GM18508 (cell line): ENCODE measurements at regions not wholly inside any gene's neighbourhood (a gene's known extent, or its start where the extent isn't known, plus 50 kb on each side); places are given as distances from the start of the nearest gene placed in this dataset.

ENCODE experiments used
- ATAC-seq: cut with Tn5 transposase; IDR thresholded peaks from one replicate; pipeline ENCODE4 v1.9.1; 2021; ENCODE audit warnings: moderate number of reproducible peaks; ENCODE audit not compliant: insufficient read depth, unreplicated experiment

- ATAC-seq, result no peak
These were observed 439.6 kb downstream of the CDH8 start for GRCh38 chr16:61596655-61597054.

- no peak for ATAC-seq
These were observed 440.6 kb downstream of the CDH8 start for GRCh38 chr16:61595605-61596004.

DNA sequence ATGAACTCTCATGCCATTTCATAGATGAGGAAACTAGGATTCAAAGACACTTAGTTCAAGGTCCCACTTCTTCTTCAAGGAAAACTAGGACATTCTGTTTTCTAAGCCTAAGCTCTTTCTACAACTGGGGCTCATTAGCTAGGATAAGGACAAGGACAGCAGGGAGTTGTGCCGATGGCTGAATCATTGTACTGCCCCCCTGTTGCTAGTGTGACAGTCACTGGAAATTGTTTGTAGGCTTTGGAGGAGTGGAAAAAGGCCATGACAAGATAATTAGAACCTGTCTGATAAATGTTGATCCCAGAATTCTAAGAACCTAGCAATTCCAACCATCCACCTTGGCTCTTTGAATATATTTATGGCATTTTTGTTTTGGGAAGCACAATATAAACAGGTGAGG is 445.7 kb downstream of the CDH8 start:
- ATAC-seq, result no peak

DNA sequence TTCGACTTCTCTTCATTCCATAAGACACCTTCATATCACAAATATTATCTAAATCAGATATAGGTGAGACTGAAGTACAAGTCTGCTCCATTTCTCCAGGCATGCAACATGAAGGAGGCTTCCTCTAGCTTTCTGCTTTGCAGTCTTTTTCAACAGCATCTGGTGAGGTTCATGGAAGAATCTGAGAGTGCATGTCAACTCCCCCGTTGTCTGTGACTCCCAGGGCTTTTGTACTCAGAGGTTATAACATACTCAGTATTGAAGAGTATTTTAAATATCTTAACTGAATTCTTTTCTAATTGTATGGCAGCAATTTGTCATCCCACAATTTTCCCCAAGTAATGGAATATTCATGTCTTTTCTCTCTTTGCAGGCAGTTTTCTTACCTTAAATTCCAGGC is 448.7 kb downstream of the CDH8 start:
- ATAC-seq, result no peak

GRCh38 chr16:61581417-61582046 is 454.7 kb downstream of the CDH8 start:
- ATAC-seq, result no peak

DNA sequence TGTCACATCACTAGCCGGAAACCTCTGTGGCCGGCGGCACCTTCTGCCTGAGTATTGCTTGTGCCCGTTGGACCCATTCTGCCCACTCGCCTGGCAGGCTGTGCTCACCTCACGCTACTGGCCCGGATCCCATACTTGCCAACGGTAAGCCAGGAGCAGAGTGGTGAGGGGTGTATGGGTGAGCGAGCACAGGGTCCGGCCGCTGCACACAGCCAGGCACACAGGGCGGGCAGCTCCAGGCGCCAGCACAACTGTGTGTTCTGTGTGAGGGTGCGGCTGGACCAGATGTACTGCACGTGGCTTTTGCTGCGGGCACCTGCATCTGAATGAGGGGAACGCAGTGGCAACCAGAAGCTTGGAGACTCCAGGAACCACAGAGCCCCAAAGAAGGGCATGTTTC is 455.7 kb downstream of the CDH8 start:
- no peak for ATAC-seq

- ATAC-seq, result no peak
These were observed 457.0 kb downstream of the CDH8 start for GRCh38 chr16:61579195-61579594.

- ATAC-seq, result no peak
These were observed 459.8 kb downstream of the CDH8 start for GRCh38 chr16:61576476-61576875.

DNA sequence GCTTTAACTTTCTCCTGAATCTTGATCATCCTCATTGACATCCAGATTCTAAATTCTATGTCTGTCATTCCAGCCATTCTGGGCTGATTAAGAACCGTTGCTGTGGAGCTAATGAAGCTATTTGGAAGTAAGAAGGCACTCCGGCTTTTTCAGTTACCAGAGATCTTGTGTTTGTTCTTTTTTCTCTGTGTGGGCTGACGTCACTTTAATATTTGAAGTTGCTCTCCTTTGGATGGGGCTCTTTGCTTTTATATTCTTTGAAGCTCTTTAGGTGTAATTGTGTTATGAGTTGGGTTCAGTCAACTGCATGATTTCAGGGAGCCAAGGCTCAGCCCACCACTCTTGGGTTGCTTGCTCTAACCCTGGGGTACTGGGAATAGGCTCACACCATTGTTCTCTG is 460.6 kb downstream of the CDH8 start:
- ATAC-seq, result no peak

- no peak for ATAC-seq
These were observed 467.2 kb downstream of the CDH8 start for GRCh38 chr16:61569028-61569427.

DNA sequence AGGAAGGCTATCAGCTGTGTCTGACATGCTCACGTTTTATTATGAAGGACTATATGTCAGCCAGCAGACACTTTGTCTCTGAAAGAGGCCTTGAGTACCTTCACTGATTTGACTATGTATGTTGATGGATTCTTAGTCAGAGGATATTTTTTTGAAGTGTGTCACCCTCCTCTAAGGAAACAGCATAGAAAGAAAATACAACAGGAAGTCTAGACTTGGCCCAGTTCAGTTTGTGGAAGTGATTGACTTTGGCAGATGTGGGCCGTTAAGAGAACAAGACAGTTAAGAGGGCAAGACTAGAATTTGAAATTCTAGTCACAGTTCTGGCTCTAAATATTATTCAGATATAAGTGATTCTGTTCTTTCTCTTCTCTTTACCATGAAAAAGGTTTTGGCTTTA is 471.5 kb downstream of the CDH8 start:
- no peak for ATAC-seq

DNA sequence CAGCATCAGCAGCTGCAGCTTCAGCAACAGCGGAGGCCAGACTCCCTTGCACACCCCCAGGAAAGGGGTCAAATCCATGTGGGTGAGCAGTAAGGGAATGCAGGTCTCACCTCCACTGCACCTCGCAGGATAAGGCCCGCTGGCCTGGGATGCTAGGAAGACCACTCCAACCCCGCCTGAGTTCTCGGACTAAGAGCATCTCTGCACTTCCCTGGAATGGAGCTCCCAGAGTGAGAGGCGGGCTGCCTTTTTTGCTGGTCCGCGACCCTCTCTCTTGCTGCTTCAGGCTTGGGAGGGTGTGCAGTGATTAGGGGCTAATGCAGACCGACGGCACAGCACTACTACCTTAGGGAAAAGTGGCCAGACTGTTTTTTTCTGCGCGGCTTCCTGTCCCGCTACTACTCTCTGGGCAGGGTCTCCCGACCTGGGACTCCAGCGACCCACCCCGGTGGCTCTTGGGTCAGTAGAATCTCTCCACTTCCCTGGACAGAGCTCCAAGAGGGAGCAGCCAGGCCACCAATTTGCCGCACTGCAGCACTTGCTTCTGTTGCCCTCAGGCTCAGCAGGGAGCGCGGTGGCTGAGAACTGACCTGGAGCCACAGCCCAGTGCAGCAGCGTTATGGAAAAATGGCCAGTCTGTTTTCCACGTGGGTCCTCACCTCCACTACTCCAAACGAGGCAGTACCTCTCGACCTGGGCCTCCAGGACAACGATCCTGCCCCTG is 480.4 kb downstream of the CDH8 start:
- no peak for ATAC-seq

DNA sequence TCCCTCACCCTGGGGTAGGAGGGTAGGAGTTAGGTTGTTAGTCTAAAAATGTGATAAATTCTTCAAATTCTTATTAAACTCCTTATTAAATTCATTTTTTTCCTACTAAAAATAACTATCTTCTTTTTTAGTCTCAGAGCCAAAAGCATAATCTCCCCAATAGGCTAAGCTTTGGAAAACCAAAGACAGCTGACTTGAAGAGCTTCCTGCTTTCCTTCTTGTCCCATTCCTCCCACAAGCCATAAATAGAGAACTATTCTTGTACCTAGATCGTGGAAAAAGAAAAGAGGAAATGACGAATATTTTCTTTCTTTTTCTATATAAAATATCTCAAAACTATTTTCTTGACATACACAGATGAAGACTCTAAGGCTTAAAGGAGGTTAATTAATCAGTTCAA is 486.9 kb downstream of the CDH8 start:
- ATAC-seq, result no peak

DNA sequence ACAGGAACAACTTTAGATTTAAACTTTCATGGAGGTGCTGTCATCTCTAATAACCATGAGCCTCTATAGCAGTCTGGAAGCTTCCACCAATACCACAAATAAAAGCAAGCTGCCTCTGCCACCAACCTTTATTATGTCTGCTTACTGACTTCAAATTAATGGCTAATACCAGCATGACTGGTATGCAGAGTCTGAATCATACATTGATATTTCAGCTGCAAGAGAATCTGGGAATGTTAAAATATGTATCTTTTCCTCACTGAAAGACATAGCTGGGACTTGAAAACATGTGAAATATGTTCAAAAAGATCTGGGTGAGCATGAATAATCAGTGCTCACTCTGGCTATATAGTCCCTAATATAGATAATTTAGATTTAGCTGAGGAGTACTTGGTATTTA is 488.6 kb downstream of the CDH8 start:
- ATAC-seq, result no peak

- ATAC-seq, result no peak
These were observed 492.1 kb downstream of the CDH8 start for GRCh38 chr16:61544165-61544564.

DNA sequence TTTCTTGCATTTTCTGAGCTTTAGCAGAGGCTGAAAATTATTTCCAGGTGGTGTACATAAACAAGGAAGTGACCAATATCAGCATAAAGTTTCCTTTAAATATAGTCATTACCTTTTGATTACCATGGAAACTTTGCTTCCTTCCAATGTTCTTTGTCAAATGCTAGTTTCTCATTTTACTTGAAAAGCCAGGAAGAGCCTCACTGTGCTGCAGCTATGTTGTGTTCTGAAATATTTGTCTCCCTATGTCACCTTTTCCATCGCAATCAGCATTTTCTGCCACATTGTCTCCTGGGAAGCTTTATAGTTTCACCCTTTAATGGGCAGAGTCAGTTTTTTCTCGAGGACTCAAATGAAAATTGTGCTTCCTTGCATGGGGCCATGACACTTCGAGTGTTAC is 496.0 kb downstream of the CDH8 start:
- no peak for ATAC-seq

DNA sequence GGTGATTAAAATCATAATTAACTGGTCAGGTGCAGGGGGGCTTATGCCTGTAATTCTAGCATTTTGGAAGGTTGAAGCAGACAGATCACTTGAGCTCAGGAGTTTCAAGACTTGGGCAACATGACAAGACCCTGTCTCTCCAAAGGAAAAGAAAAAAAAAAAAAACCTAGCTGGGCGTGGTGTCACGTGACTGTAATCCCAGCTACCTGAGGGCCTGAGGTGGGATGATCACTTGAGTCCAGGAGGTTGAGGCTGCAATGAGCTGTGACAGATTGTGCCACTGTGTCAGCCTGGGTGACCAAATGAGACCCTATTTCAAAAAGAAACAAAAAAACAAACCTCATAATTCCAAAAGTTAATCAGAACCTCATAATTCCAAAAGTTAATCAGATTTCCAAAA is 505.5 kb downstream of the CDH8 start:
- no peak for ATAC-seq

GRCh38 chr16:61500851-61501250 is 535.4 kb downstream of the CDH8 start:
- no peak for ATAC-seq

DNA sequence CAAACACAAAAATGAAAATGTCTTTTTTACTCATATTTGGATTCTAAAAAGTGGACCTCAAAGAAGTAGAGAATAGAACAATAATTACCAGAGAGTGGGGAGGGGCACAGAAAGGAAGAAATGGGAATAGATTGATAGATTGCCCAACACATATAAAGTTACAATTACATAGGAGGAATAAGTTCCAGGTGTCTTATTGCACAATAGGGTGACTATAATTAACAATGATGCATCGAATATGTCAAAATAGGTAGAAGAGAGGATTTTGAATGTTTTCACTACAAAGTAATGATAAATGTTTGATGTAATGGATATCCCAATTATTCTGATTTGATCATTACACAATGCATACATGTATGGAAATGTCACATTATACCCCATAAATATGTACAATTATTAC is 556.0 kb downstream of the CDH8 start:
- ATAC-seq, result no peak

- no peak for ATAC-seq
These were observed 564.5 kb downstream of the CDH8 start for GRCh38 chr16:61471737-61472136.

DNA sequence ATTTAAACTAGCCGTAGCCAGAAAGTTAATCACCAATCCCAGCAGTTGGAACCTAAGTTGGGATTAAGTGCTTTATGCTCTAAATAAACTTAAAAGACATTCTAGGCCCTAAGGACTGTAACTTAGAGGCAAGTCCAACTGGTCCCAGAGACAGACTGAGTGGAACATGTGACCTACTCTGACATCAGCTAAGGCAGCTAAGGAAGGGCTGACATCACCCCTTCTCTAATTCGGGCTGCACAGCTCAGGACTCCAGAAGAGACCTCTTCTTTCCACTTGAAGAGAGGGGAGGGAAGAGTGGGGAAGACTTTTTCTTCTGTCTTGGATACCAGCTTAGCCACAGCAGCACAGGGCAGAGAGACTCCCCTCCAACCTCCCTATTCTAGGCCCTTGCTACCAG is 565.2 kb downstream of the CDH8 start:
- ATAC-seq, result no peak

DNA sequence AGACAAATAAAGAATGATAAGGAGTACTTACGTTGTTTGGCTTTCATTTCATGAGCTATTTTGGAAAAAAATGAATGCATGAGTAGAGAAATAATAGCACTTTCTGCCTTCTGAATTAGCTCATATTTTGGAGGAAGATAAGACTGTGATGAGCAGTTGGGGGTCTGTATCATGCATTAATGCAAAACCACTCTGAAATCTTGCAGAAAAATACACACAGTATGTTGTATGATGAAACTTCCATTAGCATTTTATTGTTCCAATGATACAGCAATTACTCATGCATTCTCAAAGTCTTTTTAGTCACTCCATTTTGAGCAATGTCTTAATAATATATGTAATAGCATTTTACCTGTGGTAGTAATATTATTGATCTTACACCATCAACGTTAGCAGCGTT is 571.0 kb downstream of the CDH8 start:
- ATAC-seq, result no peak
